HG03520 (cell line): ENCODE measurements at regions not wholly inside any gene's neighbourhood (a gene's known extent, or its start where the extent isn't known, plus 50 kb on each side); places are given as distances from the start of the nearest gene placed in this dataset.

ENCODE experiments used
- ATAC-seq: cut with Tn5 transposase; IDR thresholded peaks from one replicate; pipeline ENCODE4 v1.9.1; 2021; ENCODE audit warnings: mild to moderate bottlenecking, moderate library complexity; ENCODE audit not compliant: unreplicated experiment

- no peak for ATAC-seq
Measured at GRCh38 chr12:75908961-75909605, 122.5 kb downstream of the PHLDA1 start.

DNA sequence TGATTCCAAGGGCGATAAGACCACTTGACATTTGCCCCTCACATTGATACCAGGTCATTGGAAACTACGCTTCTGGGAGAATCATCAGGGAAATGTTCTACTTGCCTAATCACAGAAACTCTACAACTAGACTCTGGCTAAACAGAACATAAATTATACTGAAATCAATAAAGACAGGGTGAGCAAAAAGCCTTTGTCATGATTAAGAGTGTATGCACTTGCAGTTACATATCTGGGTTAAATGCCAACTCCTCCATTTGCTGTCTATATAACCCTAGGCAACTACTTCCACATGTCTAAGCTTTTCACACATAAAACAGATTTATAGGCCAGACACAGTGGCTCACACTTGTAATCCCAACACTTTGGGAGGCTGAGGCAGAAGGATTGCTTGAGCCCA is 125.7 kb downstream of the PHLDA1 start:
- ATAC-seq, result no peak

- no peak for ATAC-seq
Measured at GRCh38 chr12:75900781-75901254, 130.8 kb downstream of the PHLDA1 start.

DNA sequence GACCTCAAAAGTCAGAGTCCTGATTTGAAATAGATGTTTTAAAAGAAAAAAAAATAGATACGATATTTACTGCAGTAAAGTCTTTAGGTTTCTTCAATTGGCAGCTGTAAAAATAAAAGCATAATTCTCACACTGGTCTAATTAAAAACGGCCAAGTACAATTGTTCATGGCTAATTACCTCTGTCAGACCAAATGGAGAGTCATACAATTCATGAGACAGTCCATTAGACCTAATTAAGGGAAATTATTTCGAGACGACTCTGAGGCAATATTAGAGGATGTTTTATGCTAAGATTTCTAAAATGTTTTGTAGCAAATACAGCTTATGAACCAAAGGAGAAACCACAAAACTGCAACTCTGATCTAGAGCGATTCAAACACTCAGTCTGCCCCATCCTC is 131.3 kb downstream of the PHLDA1 start:
- ATAC-seq, result no peak

DNA sequence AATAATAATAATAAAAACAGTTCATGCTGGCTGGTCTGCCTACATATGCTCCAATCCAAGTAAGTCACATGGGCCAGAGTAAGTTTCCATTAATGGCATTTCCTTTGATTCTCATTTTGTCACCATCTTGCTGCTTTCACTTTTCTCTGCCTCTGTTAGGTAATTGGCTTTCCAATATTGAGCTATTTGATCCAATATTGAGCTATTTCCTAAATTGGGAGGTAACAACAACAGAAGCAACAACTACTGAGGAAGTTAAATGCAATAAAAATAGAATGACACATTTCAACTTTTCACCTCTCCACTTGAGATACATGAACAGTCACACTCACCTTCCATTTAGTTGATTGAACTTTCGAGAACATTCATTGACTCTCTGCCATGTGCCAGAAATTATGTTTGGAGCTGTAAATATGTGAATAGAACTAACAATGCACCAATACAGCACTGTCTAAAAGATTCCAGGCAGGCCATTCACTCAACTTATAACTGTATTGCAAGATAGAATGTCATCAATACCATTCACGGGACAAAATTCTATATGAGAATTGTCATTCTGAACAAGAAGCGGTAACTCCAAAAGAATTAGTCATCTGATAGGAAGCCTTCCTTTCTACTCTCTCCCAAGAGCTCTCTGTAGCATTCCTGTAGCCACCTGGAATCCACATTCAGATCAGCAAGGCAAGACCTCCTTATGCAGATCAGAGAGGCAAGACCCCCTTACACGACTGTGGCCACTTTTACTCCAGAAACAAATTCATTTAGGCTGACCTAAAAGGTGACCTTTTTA is 136.4 kb downstream of the PHLDA1 start:
- no peak for ATAC-seq

GRCh38 chr12:75893765-75894164 is 137.8 kb downstream of the PHLDA1 start:
- ATAC-seq, result no peak

- no peak for ATAC-seq
Measured at GRCh38 chr12:75892731-75893408, 138.7 kb downstream of the PHLDA1 start.

GRCh38 chr12:75891072-75891471 is 140.5 kb downstream of the PHLDA1 start:
- no peak for ATAC-seq

DNA sequence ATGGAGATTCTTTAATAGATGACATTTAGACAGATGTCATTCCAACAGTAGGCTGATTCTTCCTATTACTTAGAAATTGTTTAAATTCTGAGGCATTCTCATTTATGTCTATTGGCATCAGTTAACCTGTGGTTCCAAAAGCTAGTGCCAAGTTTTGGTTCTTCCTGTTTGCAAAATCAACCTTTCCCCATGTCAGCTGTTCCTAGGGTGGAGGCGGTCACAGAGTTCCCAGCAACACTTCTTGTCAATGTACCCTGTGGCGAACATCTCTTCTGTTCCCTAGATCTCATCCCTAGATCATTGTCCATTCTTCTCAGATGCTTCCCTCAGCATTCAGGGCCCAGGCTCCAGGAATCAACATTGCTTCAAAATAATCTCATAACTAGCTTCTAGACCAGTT is 140.9 kb downstream of the PHLDA1 start:
- ATAC-seq, result no peak

DNA sequence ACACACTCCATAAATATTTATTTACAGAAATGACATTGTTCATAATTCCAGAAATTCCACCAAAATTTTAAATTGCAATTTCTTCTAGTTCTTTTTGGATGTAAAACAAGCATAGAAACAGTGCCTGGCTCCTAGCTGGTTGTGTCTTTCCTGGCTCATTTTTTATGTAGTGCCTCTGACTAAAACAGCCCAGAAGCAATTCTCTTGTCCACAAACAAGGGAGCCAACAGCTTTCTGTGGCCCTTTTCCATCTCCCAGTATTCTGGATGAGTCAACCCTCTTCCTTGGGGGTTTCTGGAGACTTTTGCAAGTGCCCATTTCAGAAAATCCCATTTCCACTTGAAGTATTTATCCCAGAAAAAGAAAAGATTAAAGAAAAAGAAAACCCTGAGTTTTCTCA is 141.4 kb downstream of the PHLDA1 start:
- ATAC-seq, result no peak

GRCh38 chr12:75888874-75889613 is 142.5 kb downstream of the PHLDA1 start:
- ATAC-seq, result no peak

DNA sequence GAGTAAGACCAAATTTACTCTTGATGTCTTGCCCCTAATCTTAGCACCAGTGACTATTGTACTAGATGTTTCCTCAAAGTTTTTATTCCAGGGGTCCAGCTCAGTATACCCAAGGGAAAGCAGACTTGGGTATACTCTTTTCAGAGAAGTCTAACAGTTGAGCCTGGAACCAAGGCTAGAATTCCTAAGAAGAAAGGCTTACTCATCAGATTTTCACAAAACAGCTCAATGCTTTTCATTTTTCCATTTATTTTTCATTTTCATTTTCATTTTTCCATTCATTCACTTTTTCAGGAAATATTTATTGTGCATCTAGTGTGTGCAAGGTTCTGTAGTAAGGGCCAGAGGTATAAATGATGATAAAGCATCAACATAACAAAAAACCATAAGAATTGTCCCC is 143.2 kb downstream of the PHLDA1 start:
- ATAC-seq, result no peak

- ATAC-seq, result no peak
Measured at GRCh38 chr12:75887979-75888378, 143.6 kb downstream of the PHLDA1 start.

GRCh38 chr12:75884465-75884985 is 147.1 kb downstream of the PHLDA1 start:
- no peak for ATAC-seq

DNA sequence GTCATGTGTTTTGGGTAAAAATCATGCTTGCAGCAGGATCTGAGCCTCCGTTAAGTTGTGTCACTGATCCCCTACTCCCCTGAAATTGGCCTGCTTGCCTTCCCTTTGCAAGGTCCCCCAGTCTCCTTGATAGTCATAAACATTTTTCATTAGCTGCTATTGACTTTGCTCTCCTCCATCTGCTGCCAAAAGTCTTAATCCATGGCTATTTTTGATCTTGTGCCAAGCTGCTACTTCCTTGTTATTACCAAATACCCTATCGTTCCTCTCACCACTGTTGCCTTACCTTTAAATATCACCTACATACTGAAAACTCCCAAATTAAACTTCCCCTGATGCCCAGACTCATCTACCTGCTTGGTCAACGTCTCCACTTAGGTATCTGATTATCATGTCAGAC is 148.3 kb downstream of the PHLDA1 start:
- ATAC-seq, result no peak

DNA sequence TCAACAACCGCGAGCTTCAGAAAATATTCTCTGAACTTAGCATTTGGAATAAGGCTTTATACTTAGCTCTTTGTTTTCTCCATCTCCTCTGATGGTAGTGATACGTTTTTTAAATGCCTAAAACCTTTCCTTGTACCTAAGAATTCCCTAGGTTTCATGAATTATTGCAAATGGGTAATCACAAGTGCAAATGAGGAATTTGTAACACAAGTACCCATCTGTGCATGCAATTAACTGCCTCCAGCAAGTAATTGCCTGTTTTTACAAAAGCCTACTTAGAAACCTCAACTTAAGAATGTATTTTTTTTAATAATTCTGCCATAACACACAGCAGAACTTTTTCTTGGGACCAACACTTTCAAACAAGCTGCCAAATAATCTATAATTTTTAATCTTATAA is 149.2 kb downstream of the PHLDA1 start:
- no peak for ATAC-seq

DNA sequence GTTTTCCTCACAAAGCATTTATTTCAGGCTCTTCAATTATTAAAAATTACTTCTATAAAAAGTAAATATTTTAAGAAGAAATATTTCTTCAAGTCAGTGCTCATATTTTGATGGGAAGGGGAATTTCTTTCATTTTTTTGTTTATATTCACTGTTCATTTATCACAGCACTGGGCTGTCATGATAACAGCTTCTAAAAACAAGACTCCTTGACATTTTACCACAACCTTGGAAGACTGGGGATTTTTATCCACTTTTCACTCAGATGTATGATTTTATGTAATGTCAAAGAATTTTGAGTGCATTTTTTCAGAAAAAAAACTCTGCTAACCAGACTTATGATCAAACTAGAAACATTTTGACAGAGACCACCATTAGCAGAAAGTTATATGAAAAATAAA is 149.7 kb downstream of the PHLDA1 start:
- no peak for ATAC-seq

DNA sequence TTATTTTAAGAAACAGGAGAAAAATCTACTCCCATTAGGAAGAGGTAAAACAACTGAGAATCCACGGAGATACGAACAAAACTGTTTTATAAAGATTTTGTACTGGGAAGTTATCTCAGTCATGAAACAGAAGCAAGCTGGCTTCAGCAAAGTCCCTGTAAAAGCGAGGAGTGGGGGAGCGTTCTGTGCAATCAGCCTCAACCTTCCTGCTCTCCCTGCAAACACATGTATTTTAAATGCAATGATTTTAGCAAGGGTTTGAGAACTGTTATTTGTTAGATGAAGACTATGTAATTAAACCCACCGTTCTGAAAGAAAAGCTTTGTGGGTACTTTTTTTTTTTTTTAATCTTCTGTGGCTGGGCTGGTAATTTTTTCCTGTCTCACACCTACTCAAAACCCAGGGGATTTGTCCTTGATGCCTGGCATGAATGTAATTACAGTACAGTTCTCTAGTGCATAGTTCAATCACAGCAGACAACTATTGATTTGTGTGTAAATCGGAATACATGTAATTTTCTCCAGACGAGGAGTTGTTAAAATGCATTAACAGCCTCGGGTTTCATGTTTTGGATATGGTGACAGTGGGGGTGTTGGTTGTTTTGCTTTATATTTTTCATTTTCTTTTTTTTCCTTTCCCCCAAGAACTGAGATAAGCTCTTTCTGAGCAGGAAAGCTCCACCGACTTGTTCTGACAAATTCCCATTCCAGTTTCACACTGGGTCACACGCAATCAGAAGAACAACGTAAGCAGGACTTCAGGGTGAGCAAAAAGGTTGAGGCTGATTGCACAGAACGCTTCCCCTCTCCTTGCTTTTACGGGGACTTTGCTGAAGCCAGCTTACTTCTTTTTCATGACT is 153.6 kb downstream of the PHLDA1 start:
- ATAC-seq, result no peak

GRCh38 chr12:75876832-75877762 is 154.5 kb downstream of the PHLDA1 start:
- ATAC-seq, result no peak
